Upper lobe of left lung (tissue), 6 donors: ENCODE measurements at regions not wholly inside any gene's neighbourhood (a gene's known extent, or its start where the extent isn't known, plus 50 kb on each side); places are given as distances from the start of the nearest gene placed in this dataset.

Source experiments
- ATAC-seq, 2 donors: fragments of 200-7000 bp; cut with Tn5 transposase; one replicate each; pipeline ENCODE4 v1.9.1; 2022; ENCODE audit warnings: mild to moderate bottlenecking in 2 of 2, moderate library complexity in 2 of 2; ENCODE audit not compliant: low FRiP score in 2 of 2
- DNase-seq, 2 donors: peaks; one replicate each; pipeline ENCODE4 v3.0.0-alpha.2; 2019 to 2020
- H3K27ac ChIP-seq, 4 donors: fragments of 200-600 bp; sonication (generic); one replicate each; pipeline ENCODE4 v1.5.1; 2016 to 2019
- H3K27me3 ChIP-seq, 4 donors: fragments of 200-600 bp; sonication (generic); one replicate each; pipeline ENCODE4 v1.5.1; 2017 to 2019
- H3K36me3 ChIP-seq, 4 donors: fragments of 200-600 bp; sonication (generic); one replicate each; pipeline ENCODE4 v1.5.1; 2016 to 2019
- H3K4me1 ChIP-seq, 4 donors: fragments of 200-600 bp; sonication (generic); one replicate each; pipeline ENCODE4 v1.5.1; 2018 to 2019
- H3K4me3 ChIP-seq, 4 donors: fragments of 200-600 bp; sonication (generic); one replicate each; pipeline ENCODE4 v1.5.1; 2017 to 2019; ENCODE audit warnings: mild to moderate bottlenecking in 2 of 4, moderate library complexity in 1 of 4
- H3K9me3 ChIP-seq, 4 donors: fragments of 200-600 bp; sonication (generic); one replicate each; pipeline ENCODE4 v1.5.1; 2018 to 2019
- CTCF ChIP-seq, 6 experiments: fragments of 450-650 bp in 4 of 6; fragments of 200-600 bp in 2 of 6; sonication (generic) in 2 of 6; IDR thresholded peaks; one replicate each; pipeline ENCODE4 v1.5.1; 2016 to 2019; ENCODE audit warnings: antibody characterized with exemption in 6 of 6
- EP300 ChIP-seq, 4 donors: sonication (generic); formaldehyde crosslinking; IDR thresholded peaks; one replicate each; pipeline ENCODE4 v1.5.1; 2017; ENCODE audit warnings: antibody characterized with exemption in 4 of 4, control low read depth in 2 of 4
- POLR2A ChIP-seq, 4 donors: fragments of 450-650 bp; IDR thresholded peaks; one replicate each; pipeline ENCODE4 v1.5.1; 2016 to 2017; ENCODE audit warnings: antibody characterized with exemption in 4 of 4, mild to moderate bottlenecking in 2 of 4
- POLR2AphosphoS5 ChIP-seq, 2 donors: sonication (generic); formaldehyde crosslinking; IDR thresholded peaks; one replicate each; pipeline ENCODE4 v1.5.1; 2017; ENCODE audit warnings: antibody characterized with exemption in 2 of 2
- WGBS, 2 donors: methylation state at CpG; one replicate each; pipeline ENCODE4 v1.1.5; 2017 to 2018; 5-methylcytosine and 5-hydroxymethylcytosine counted together
- donor health status: DM: no; HTN: no; CAD: no; lungs with moderate emphysema.
- donor health status: DM: no; HTN: yes; CAD: no; lungs with severe emphysema.

GRCh38 chr11:131056036-131056435 is 139.8 kb upstream of the SNX19 start:
- no peak for ATAC-seq
- no peak for DNase-seq
- WGBS, 2 donors, result 39 to 65% methylated on average over 2 of the region's 2 CpGs
- Histone ChIP-seq H3K36me3 (no peaks in the 10 kb centered on the region), H3K9me3 (no peaks in the 10 kb centered on the region), H3K4me1 (no peaks in the 10 kb centered on the region), H3K27ac (no peak overlapping the region), H3K4me3 (no peak overlapping the region), H3K27me3 (no peaks in the 10 kb centered on the region)
- TF ChIP-seq POLR2A (IDR thresholded peaks at IDR 0.05) (no peak), POLR2AphosphoS5 (IDR thresholded peaks at IDR 0.05) (no peak), CTCF (IDR thresholded peaks at IDR 0.05) (no peak), EP300 (IDR thresholded peaks at IDR 0.05) (no peak)

- TF ChIP-seq POLR2AphosphoS5 (IDR thresholded peaks at IDR 0.05) (no peak), CTCF (IDR thresholded peaks at IDR 0.05) (no peak), POLR2A (IDR thresholded peaks at IDR 0.05) (no peak), EP300 (IDR thresholded peaks at IDR 0.05) (no peak)
- no peaks in the 10 kb centered on the region for H3K27me3 ChIP-seq
- no peaks in the 10 kb centered on the region for H3K36me3 ChIP-seq
- ATAC-seq, result no peak
- no peak overlapping the region for H3K4me3 ChIP-seq
- H3K9me3 ChIP-seq, result no peaks in the 10 kb centered on the region
- H3K27ac ChIP-seq, result no peak overlapping the region
- no peaks in the 10 kb centered on the region for H3K4me1 ChIP-seq
- DNase-seq, result no peak
- 48 to 54% methylated on average over 6 of the region's 6 CpGs for WGBS, 2 donors
Measured at GRCh38 chr11:131063638-131064037, 147.4 kb upstream of the SNX19 start.

- H3K36me3 ChIP-seq, result no peaks in the 10 kb centered on the region
- 26 to 28% methylated on average over 12 of the region's 12 CpGs for WGBS, 2 donors
- no peaks in the 10 kb centered on the region for H3K4me1 ChIP-seq
- no peaks in the 10 kb centered on the region for H3K9me3 ChIP-seq
- peak in 1 of 2 donors; percentile 29 for DNase-seq
- no peak overlapping the region for H3K27ac ChIP-seq
- peak; percentile 35 to 66 (median 51) for TF ChIP-seq CTCF (IDR thresholded peaks at IDR 0.05)
- no peak for TF ChIP-seq POLR2A (IDR thresholded peaks at IDR 0.05)
- no peak for TF ChIP-seq POLR2AphosphoS5 (IDR thresholded peaks at IDR 0.05)
- no peak for TF ChIP-seq EP300 (IDR thresholded peaks at IDR 0.05)
- H3K27me3 ChIP-seq, result no peaks in the 10 kb centered on the region
- H3K4me3 ChIP-seq, result no peak overlapping the region
- peak in 1 of 2 donors; percentile 72 for ATAC-seq
Measured at GRCh38 chr11:131064373-131064991, 148.2 kb upstream of the SNX19 start.

GRCh38 chr11:131065435-131066413 is 149.4 kb upstream of the SNX19 start:
- H3K4me1 ChIP-seq, result no peaks in the 10 kb centered on the region
- ATAC-seq (no peak), DNase-seq (peak in 1 of 2 donors; percentile 24)
- no peaks in the 10 kb centered on the region for H3K36me3 ChIP-seq
- 71 to 76% methylated on average over 12 to 13 of the region's 13 CpGs for WGBS, 2 donors
- TF ChIP-seq POLR2A (IDR thresholded peaks at IDR 0.05) (no peak), EP300 (IDR thresholded peaks at IDR 0.05) (no peak), POLR2AphosphoS5 (IDR thresholded peaks at IDR 0.05) (no peak)
- no peak overlapping the region for H3K4me3 ChIP-seq
- H3K27me3 ChIP-seq, result no peaks in the 10 kb centered on the region
- no peak overlapping the region for H3K27ac ChIP-seq
- no peaks in the 10 kb centered on the region for H3K9me3 ChIP-seq

GRCh38 chr11:131066551-131066950 is 150.3 kb upstream of the SNX19 start:
- 61 to 73% methylated on average over 7 of the region's 7 CpGs for WGBS, 2 donors
- ATAC-seq (no peak), DNase-seq (no peak)
- no peaks in the 10 kb centered on the region for H3K36me3 ChIP-seq
- no peaks in the 10 kb centered on the region for H3K4me1 ChIP-seq
- no peak for TF ChIP-seq POLR2AphosphoS5 (IDR thresholded peaks at IDR 0.05)
- no peak for TF ChIP-seq EP300 (IDR thresholded peaks at IDR 0.05)
- no peak for TF ChIP-seq CTCF (IDR thresholded peaks at IDR 0.05)
- no peak for TF ChIP-seq POLR2A (IDR thresholded peaks at IDR 0.05)
- no peak overlapping the region for H3K4me3 ChIP-seq
- no peak overlapping the region for H3K27ac ChIP-seq
- no peaks in the 10 kb centered on the region for H3K27me3 ChIP-seq
- no peaks in the 10 kb centered on the region for H3K9me3 ChIP-seq
